SH-SY5Y (cell line): ENCODE measurements at regions not wholly inside any gene's neighbourhood (a gene's known extent, or its start where the extent isn't known, plus 50 kb on each side); places are given as distances from the start of the nearest gene placed in this dataset.

Experiments
- GATA2 ChIP-seq: IDR thresholded peaks from 2 replicates; pipeline ENCODE4 v1.6.1; 2011; ENCODE audit warnings: mild to moderate bottlenecking, low read depth, low read length
- GATA3 ChIP-seq: IDR thresholded peaks from 2 replicates; pipeline ENCODE4 v1.6.1; 2011; ENCODE audit warnings: low read depth, mild to moderate bottlenecking, low read length, moderate library complexity

GRCh38 chr9:17987189-17987588 lies 408.3 kb downstream of the SH3GL2 start:
- no peak for TF ChIP-seq GATA2
- no peak for TF ChIP-seq GATA3
